Esophagus squamous epithelium (tissue), 4 donors: ENCODE measurements at regions not wholly inside any gene's neighbourhood (a gene's known extent, or its start where the extent isn't known, plus 50 kb on each side); places are given as distances from the start of the nearest gene placed in this dataset.

Experiments used
- CTCF ChIP-seq, 6 experiments: fragments of 450-650 bp in 4 of 6; fragments of 200-600 bp in 2 of 6; sonication (generic) in 2 of 6; IDR thresholded peaks; one replicate each; pipeline ENCODE4 v1.5.1; 2016 to 2019; ENCODE audit warnings: antibody characterized with exemption in 6 of 6, mild to moderate bottlenecking in 4 of 6, moderate library complexity in 4 of 6
- POLR2A ChIP-seq, 4 donors: fragments of 450-650 bp; IDR thresholded peaks; one replicate each; pipeline ENCODE4 v1.6.1; 2017; ENCODE audit warnings: antibody characterized with exemption in 4 of 4, mild to moderate bottlenecking in 4 of 4, moderate library complexity in 3 of 4

- TF ChIP-seq CTCF (IDR thresholded peaks at IDR 0.05) (no peak), POLR2A (IDR thresholded peaks at IDR 0.05) (no peak)
Observed at GRCh38 chr18:24605444-24605843, 145.0 kb downstream of the HRH4 start.
